C4-2B (cell line): ENCODE measurements at regions not wholly inside any gene's neighbourhood (a gene's known extent, or its start where the extent isn't known, plus 50 kb on each side); places are given as distances from the start of the nearest gene placed in this dataset.

Source experiments
- H3K27ac ChIP-seq: fragments of 450-650 bp; 2 replicates; pipeline ENCODE4 v1.5.1; 2017
- ZFX ChIP-seq: fragments of 450-650 bp; IDR thresholded peaks from 2 replicates; pipeline ENCODE4 v1.6.1; 2017
- TF ChIP-seq, protein P1 (sequence below): fragments of 450-650 bp; conservative IDR thresholded peaks from 2 replicates; pipeline ENCODE4 v1.5.1; 2017; ENCODE audit warnings: mild to moderate bottlenecking

DNA sequence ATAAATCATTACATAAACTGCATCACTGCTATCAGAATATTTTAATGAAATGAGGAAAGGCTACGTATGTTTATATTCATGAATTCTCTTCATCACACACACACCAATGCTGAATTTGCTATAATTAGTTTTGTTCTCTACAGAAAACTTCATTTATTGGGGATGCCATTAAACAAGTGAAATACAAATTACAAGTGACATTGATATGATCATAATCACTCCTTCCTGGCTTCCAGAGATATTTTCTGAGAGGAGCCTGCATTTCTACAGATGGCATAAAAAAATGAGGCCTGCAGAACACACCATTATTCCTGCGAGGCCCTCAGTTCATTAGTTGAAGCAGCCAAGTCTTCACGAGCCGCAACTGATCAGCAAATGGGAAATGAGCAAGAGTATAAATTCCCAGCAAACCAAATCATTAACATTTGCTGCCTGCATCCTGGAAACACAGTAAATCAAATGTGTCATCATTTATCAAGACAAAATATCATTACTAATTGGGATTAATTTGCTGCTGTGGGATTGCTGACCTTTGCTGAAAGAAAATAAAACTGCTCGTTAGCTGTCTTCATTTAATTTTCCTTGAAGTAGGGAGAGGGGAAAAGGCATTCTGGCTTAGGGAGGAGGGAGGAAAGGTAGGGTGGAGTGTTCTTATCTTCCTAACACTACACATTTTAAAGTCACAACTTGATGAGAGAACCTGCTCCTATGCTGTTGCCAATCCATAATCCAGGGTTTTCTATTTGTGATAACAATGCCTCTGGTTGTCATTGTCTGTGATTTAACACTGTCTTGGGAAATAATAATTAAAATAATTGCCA is 921.9 kb downstream of the SQOR start:
- no peak overlapping the region for H3K27ac ChIP-seq
- TF ChIP-seq ZFX: no peak
- TF ChIP-seq, protein P1, sequence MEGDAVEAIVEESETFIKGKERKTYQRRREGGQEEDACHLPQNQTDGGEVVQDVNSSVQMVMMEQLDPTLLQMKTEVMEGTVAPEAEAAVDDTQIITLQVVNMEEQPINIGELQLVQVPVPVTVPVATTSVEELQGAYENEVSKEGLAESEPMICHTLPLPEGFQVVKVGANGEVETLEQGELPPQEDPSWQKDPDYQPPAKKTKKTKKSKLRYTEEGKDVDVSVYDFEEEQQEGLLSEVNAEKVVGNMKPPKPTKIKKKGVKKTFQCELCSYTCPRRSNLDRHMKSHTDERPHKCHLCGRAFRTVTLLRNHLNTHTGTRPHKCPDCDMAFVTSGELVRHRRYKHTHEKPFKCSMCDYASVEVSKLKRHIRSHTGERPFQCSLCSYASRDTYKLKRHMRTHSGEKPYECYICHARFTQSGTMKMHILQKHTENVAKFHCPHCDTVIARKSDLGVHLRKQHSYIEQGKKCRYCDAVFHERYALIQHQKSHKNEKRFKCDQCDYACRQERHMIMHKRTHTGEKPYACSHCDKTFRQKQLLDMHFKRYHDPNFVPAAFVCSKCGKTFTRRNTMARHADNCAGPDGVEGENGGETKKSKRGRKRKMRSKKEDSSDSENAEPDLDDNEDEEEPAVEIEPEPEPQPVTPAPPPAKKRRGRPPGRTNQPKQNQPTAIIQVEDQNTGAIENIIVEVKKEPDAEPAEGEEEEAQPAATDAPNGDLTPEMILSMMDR: no peak

DNA sequence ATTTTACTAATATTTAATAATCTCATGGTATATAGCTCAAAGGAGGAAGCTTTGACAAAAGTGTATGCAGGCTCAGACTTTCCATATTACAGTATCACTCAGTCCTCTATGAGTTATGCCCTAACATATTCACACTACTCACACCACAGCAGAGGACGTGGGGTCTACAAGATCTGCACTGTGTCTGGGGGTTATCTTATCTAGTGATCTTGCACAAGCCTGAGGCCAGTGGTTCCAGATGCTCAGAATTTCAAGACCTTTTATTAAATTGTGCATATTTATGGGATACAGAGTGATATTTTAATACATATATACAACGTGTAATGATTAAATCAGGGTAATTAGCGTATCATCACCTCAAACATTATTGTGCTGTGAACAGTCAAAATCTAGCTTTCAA is 933.1 kb downstream of the SQOR start:
- TF ChIP-seq, protein P1: no peak
- no peak for TF ChIP-seq ZFX
- no peak overlapping the region for H3K27ac ChIP-seq

DNA sequence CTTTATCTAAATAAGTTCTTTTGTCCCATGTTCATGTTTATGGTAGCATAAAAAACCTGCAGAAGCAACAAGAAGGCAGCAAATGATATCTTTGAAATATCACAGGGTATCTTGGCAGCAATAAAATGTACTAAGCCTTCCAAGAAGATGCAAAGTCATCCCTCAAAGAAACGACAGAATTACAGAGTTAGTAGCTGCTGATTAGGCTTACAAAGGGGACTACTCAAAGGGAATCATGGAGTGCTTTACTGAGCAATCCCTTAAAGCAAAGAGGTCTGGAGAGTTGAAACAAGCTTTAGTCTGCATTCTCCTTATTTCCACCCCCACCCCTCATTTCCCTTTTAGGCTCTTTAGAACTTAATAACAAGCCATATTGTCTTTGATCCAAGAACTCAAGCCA is 935.0 kb downstream of the SQOR start:
- TF ChIP-seq ZFX: no peak
- TF ChIP-seq, protein P1: no peak
- no peak overlapping the region for H3K27ac ChIP-seq

DNA sequence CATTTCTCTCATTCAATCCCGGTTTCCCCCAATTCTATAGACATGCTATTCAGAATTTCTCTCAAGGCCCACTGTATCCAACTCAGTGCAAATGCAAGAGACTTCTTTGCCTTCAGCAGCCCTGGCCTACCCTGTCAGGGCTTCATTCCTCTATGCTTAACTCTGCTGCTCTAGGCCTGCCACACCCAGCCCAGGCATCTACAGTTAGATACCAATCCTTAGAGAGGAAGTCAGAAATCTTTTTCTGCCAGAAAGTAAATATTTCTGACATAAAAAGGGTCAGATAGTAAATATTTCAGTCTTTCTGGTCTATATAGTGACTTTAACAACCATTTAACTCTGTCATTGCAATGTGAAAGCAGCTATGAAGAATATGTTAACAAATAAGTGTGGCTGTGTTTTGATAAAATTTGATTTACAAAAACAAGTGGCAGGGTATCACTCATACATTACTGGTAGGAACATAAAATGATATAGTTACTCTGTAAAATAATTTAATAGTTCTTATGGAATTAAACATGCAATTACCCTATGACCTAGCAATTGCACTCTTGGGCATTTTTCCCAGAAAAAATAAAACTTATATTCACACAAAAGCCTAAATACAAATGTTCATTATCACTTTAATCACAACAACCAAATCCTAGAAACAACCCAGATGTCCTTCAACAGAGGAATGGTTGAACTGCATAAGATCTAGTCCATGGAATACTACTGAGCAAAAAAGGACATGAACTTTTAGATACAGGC is 942.0 kb downstream of the SQOR start:
- TF ChIP-seq, protein P1: no peak
- no peak for TF ChIP-seq ZFX

DNA sequence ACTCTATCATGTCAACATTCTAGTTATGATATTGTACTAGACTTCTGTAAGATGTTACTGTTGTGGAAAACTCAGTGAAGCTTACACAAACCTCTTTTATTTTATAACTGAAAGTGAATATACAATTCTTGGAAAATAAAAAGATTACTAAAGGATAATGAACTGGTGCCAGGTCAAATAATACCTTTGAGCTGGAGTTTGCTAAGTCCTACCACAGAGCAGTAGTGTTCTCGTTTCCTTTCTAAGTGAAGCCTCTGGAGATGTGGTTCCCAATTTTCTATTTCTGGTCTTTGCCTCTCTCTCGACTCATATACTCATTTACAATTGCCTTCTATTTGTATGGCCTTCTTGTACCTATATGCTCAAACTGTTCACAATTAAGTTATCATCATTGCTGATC is 942.9 kb downstream of the SQOR start:
- no peak for TF ChIP-seq ZFX
- TF ChIP-seq, protein P1: no peak
- no peak overlapping the region for H3K27ac ChIP-seq

More for the DNA sequence above, 942.0 kb downstream of the SQOR start:
- no peak overlapping the region for H3K27ac ChIP-seq

DNA sequence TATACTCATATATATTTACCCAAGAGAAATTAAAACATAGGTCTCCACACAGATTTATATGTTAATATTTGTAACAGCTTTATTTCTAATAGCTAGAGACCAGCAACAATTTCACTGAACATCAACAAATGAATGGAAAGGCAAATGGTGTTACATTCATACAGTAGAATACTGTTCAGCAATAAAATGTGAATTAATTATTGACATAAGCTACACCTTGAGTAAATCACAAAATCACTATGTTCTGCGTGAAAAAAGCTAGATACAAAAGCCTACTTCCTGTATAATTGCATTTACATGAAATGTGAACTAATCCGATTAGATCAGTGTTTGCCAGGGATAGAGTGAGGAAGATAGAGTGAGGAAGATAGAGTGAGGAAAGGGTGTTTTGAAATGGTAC is 945.7 kb downstream of the SQOR start:
- no peak overlapping the region for H3K27ac ChIP-seq
- TF ChIP-seq, protein P1: no peak
- no peak for TF ChIP-seq ZFX

DNA sequence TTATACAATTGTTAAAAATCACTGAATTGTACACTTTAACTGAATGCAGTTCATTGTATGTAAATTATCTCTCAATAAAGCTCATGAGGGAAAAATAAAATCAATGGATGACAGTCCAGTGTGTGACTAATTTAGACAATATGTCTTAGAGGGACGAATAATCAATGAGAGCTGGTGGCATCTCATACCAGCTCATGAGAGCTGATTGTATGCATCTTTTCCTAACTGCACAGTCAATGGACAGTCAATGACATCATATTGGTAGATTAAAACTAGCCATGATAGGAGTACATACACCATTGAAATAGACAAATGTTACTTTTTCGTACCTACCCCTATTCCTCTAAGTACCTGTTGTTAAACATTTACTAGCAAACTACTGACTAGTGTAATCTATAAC is 946.1 kb downstream of the SQOR start:
- no peak overlapping the region for H3K27ac ChIP-seq
- TF ChIP-seq, protein P1: no peak
- TF ChIP-seq ZFX: no peak
